ENCODE measurements at regions not wholly inside any gene's neighbourhood (a gene's known extent, or its start where the extent isn't known, plus 50 kb on each side); places are given as distances from the start of the nearest gene placed in this dataset.

DNA sequence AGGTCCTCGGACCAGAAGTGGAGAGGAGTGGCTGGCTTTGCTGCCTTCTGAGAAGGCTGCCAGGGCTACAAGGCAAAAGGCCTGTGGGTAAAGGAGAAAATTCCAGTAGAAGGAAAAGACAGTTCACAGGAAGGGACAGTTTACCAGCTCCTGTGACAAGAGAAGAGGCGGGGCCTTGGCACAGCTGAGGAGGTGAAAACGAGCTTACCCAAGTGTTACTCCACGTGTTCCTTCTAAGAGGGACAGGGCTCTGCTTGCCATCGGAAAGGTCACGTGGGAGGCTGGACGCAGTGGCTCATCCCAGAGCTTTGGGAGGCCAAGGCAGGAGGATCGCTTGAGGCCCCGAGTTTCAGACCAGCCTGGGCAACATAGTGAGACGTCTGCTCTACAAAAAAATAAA is 129.4 kb upstream of the ZNF746 start:
- Histone ChIP-seq H3K4me3 (replicated peaks in 1 of 3; ENCODE audit: insufficient read depth in 1 of 3, low read depth in 1 of 3, low read length in 3 of 3) (no peak overlapping the region), H3K4me2 (ENCODE audit: insufficient read depth, low read length) (no peak overlapping the region), H3K36me3 (ENCODE audit: control insufficient read depth in 2 of 2, extremely low read depth in 1 of 2, insufficient read depth in 2 of 2, low read length in 2 of 2) (no peaks in the 10 kb centered on the region), H3K27me3 (ENCODE audit: control insufficient read depth in 2 of 2, insufficient read depth in 2 of 2, low read length in 2 of 2) (peaks cover 17 to 27% of the 10 kb centered on the region in 2 experiments), H3K9me3 (replicated peaks; ENCODE audit: control insufficient read depth, insufficient read depth, low read length) (no peaks in the 10 kb centered on the region), H4K20me1 (replicated peaks; ENCODE audit: control insufficient read depth, extremely low read depth, insufficient read depth, low read length) (no peaks in the 10 kb centered on the region), H3K79me2 (ENCODE audit: control insufficient read depth, insufficient read depth, low read length) (peaks cover 25% of the 10 kb centered on the region), H3K27ac (ENCODE audit: insufficient read depth, low read depth, low read length) (no peak overlapping the region), H3K4me1 (ENCODE audit: control insufficient read depth, extremely low read depth, insufficient read depth, low read length) (peaks cover 10% of the 10 kb centered on the region), H2AFZ (ENCODE audit: low read depth, low read length) (no peak overlapping the region), H3K9ac (replicated peaks; ENCODE audit: extremely low read depth, insufficient read depth, low read length) (no peak overlapping the region), H3K9me1 (replicated peaks; ENCODE audit: control insufficient read depth, extremely low read depth, insufficient read depth, low read length) (no peaks in the 10 kb centered on the region)
- DNase-seq (ENCODE audit: low read depth, low spot score) (no peak), FAIRE-seq (no peak)
- no peak for TF ChIP-seq JUN (IDR thresholded peaks at IDR 0.05; ENCODE audit: borderline replicate concordance, insufficient read depth, insufficient read length, low read depth)
- no peak for TF ChIP-seq FOS (IDR thresholded peaks at IDR 0.05; ENCODE audit: borderline replicate concordance, insufficient read depth, low read length)
- no peak for TF ChIP-seq POLR2AphosphoS5 (IDR thresholded peaks at IDR 0.05; ENCODE audit: insufficient read depth, low read depth, low read length)
- no peak for TF ChIP-seq MYC (IDR thresholded peaks at IDR 0.05; ENCODE audit: low read depth, low read length)
- TF ChIP-seq, protein P1, sequence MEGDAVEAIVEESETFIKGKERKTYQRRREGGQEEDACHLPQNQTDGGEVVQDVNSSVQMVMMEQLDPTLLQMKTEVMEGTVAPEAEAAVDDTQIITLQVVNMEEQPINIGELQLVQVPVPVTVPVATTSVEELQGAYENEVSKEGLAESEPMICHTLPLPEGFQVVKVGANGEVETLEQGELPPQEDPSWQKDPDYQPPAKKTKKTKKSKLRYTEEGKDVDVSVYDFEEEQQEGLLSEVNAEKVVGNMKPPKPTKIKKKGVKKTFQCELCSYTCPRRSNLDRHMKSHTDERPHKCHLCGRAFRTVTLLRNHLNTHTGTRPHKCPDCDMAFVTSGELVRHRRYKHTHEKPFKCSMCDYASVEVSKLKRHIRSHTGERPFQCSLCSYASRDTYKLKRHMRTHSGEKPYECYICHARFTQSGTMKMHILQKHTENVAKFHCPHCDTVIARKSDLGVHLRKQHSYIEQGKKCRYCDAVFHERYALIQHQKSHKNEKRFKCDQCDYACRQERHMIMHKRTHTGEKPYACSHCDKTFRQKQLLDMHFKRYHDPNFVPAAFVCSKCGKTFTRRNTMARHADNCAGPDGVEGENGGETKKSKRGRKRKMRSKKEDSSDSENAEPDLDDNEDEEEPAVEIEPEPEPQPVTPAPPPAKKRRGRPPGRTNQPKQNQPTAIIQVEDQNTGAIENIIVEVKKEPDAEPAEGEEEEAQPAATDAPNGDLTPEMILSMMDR (IDR thresholded peaks at IDR 0.05; ENCODE audit: extremely low read depth in 1 of 2, insufficient read depth in 1 of 2, low read depth in 1 of 2, low read length in 2 of 2) = no peak
- TF ChIP-seq, protein P2, sequence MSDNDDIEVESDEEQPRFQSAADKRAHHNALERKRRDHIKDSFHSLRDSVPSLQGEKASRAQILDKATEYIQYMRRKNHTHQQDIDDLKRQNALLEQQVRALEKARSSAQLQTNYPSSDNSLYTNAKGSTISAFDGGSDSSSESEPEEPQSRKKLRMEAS (IDR thresholded peaks at IDR 0.05; ENCODE audit: insufficient read depth, insufficient read length) = no peak
- TF ChIP-seq EZH2 (IDR thresholded peaks at IDR 0.05; ENCODE audit: borderline replicate concordance, low read depth, low read length, severe bottlenecking) = no peak
- no peak for TF ChIP-seq POLR2A (IDR thresholded peaks at IDR 0.05; ENCODE audit: low read depth, low read length)
- no peak for TF ChIP-seq GATA2 (IDR thresholded peaks at IDR 0.05; ENCODE audit: insufficient read depth, insufficient read length, low read depth, low read length)
- dilution Hi-C loops (cut with MboI; ENCODE audit: extremely low pct_ligation_motif_present, low sequenced_read_pairs) = no loop called here
- no TSS peak for BruUV-seq (replicated peaks)
- intact Hi-C loops (cut with micrococcal nuclease) = loop anchor here (10.0 kb wide), 2 partner anchors 342 to 432 kb away; partner anchors contain the start of gene ZNF282
- CTCF ChIA-PET = no interaction called here
- POLR2A ChIA-PET = interaction anchor here (0.5 kb wide), 1 partner anchor 206 kb away, joined by 6 read pairs; no protein-coding TSS in a partner anchor
